Gastroesophageal sphincter (tissue), 4 donors: ENCODE measurements at regions not wholly inside any gene's neighbourhood (a gene's known extent, or its start where the extent isn't known, plus 50 kb on each side); places are given as distances from the start of the nearest gene placed in this dataset.
"Not testable (repeated sequence)": the region's sequence is repeated elsewhere in the genome, so short reads cannot be mapped to it uniquely, and the experiment has no call there.

ENCODE experiments used
- ATAC-seq: fragments of 150-250 bp; one replicate; pipeline ENCODE4 v1.9.1; 2016; ENCODE audit warnings: mild to moderate bottlenecking, moderate library complexity
- H3K27ac ChIP-seq, 4 donors: fragments of 200-600 bp; sonication (generic) in 3 of 4; 1 replicate in 3 of 4; 2 replicates in 1 of 4; pipeline ENCODE4 v1.5.1; 2016 to 2019
- H3K27me3 ChIP-seq: fragments of 200-600 bp; sonication (generic); one replicate; pipeline ENCODE4 v1.5.1; 2019
- H3K36me3 ChIP-seq, 2 donors: fragments of 200-600 bp; sonication (generic); one replicate each; pipeline ENCODE4 v1.5.1; 2019; ENCODE audit warnings: control low read depth in 1 of 2
- H3K4me1 ChIP-seq, 3 donors: fragments of 200-600 bp; sonication (generic); 1 replicate in 2 of 3; 2 replicates in 1 of 3; pipeline ENCODE4 v1.5.1; 2016 to 2019; ENCODE audit warnings: control low read depth in 2 of 3
- H3K4me3 ChIP-seq, 2 donors: fragments of 200-600 bp; sonication (generic); one replicate each; pipeline ENCODE4 v1.5.1; 2019; ENCODE audit warnings: mild to moderate bottlenecking in 1 of 2, moderate library complexity in 1 of 2
- H3K9me3 ChIP-seq, 3 donors: fragments of 200-600 bp; sonication (generic); one replicate each; pipeline ENCODE4 v1.5.1; 2017 to 2019; ENCODE audit warnings: control low read depth in 2 of 3
- CTCF ChIP-seq, 4 experiments: fragments of 200-600 bp in 2 of 4; fragments of 450-650 bp in 2 of 4; sonication (generic) in 1 of 4; IDR thresholded peaks; one replicate each; pipeline ENCODE4 v1.5.1; 2017 to 2019; ENCODE audit warnings: antibody characterized with exemption in 4 of 4, mild to moderate bottlenecking in 2 of 4, moderate library complexity in 2 of 4
- EP300 ChIP-seq: sonication (generic); formaldehyde crosslinking; IDR thresholded peaks from one replicate; pipeline ENCODE4 v1.6.1; 2017; ENCODE audit warnings: antibody characterized with exemption, mild to moderate bottlenecking
- POLR2A ChIP-seq, 2 donors: fragments of 450-650 bp; IDR thresholded peaks; one replicate each; pipeline ENCODE4 v1.6.1; 2017; ENCODE audit warnings: antibody characterized with exemption in 2 of 2, mild to moderate bottlenecking in 2 of 2, moderate library complexity in 1 of 2
- POLR2AphosphoS5 ChIP-seq: sonication (generic); formaldehyde crosslinking; IDR thresholded peaks from one replicate; pipeline ENCODE4 v1.6.1; 2017; ENCODE audit warnings: antibody characterized with exemption
- WGBS, 2 donors: methylation state at CpG; one replicate each; pipeline ENCODE4 v1.1.5; 2018; ENCODE audit warnings: low coverage in 1 of 2; 5-methylcytosine and 5-hydroxymethylcytosine counted together

GRCh38 chr5:36418152-36418979 lies 116.7 kb upstream of the RANBP3L start:
- Histone ChIP-seq H3K9me3 (no peaks in the 10 kb centered on the region), H3K4me3 (no peak overlapping the region), H3K27me3 (no peaks in the 10 kb centered on the region), H3K27ac (no peak overlapping the region), H3K4me1 (peaks cover 0 to 17% (median 3%) of the 10 kb centered on the region in 3 donors), H3K36me3 (no peaks in the 10 kb centered on the region)
- 78 to 83% methylated on average over 5 to 6 of the region's 6 CpGs for WGBS, 2 donors
- no peak for ATAC-seq
- no peak for TF ChIP-seq POLR2A (IDR thresholded peaks at IDR 0.05)
- TF ChIP-seq EP300 = no peak
- no peak for TF ChIP-seq CTCF (IDR thresholded peaks at IDR 0.05)
- TF ChIP-seq POLR2AphosphoS5 = no peak

- ATAC-seq = no peak
These were observed 119.6 kb upstream of the RANBP3L start for GRCh38 chr5:36421256-36421655.

GRCh38 chr5:36422952-36423351 lies 121.2 kb upstream of the RANBP3L start:
- Histone ChIP-seq H3K9me3 (no peaks in the 10 kb centered on the region), H3K4me3 (no peak overlapping the region), H3K27me3 (no peaks in the 10 kb centered on the region), H3K4me1 (peaks cover 0 to 19% (median 3%) of the 10 kb centered on the region in 3 donors), H3K36me3 (no peaks in the 10 kb centered on the region), H3K27ac (no peak overlapping the region)
- ATAC-seq = no peak
- whole genome bisulfite sequencing, 2 donors = 44 to 66% methylated on average over 3 of the region's 3 CpGs
- TF ChIP-seq EP300 (no peak), CTCF (IDR thresholded peaks at IDR 0.05) (no peak), POLR2A (IDR thresholded peaks at IDR 0.05) (no peak), POLR2AphosphoS5 (no peak)

More at GRCh38 chr5:36421256-36421655, 119.6 kb upstream of the RANBP3L start:
- Histone ChIP-seq H3K27ac (no peak overlapping the region), H3K9me3 (no peaks in the 10 kb centered on the region), H3K36me3 (no peaks in the 10 kb centered on the region), H3K4me3 (no peak overlapping the region), H3K27me3 (no peaks in the 10 kb centered on the region), H3K4me1 (peaks cover 0 to 19% (median 3%) of the 10 kb centered on the region in 3 donors)
- WGBS, 2 donors = 92 to 100% methylated on average over 1 of the region's 1 CpG
- no peak for TF ChIP-seq POLR2A (IDR thresholded peaks at IDR 0.05)

- Histone ChIP-seq H3K9me3 (no peaks in the 10 kb centered on the region), H3K4me1 (peaks cover 0 to 25% (median 3%) of the 10 kb centered on the region in 3 donors), H3K27me3 (no peaks in the 10 kb centered on the region), H3K27ac (peak overlapping the region in 1 of 4 donors; percentile 7), H3K36me3 (no peaks in the 10 kb centered on the region), H3K4me3 (no peak overlapping the region)
- no peak for ATAC-seq
- TF ChIP-seq EP300 = no peak
- no peak for TF ChIP-seq POLR2AphosphoS5
- no peak for TF ChIP-seq POLR2A (IDR thresholded peaks at IDR 0.05)
- no peak for TF ChIP-seq CTCF (IDR thresholded peaks at IDR 0.05)
- 32 to 38% methylated on average over 2 to 3 of the region's 3 CpGs for WGBS, 2 donors
These were observed 122.0 kb upstream of the RANBP3L start for GRCh38 chr5:36423578-36424307.

- WGBS, 2 donors = 86 to 100% methylated on average over 2 of the region's 2 CpGs
- not testable (repeated sequence) for H3K9me3 ChIP-seq, ATAC-seq, H3K27ac ChIP-seq, H3K27me3 ChIP-seq, H3K36me3 ChIP-seq, H3K4me3 ChIP-seq
- H3K4me1 ChIP-seq = peaks cover 0 to 30% (median 3%) of the 10 kb centered on the region in 3 donors
These were observed 124.4 kb upstream of the RANBP3L start for GRCh38 chr5:36426070-36426469.

GRCh38 chr5:36435516-36435915 lies 133.8 kb upstream of the RANBP3L start:
- Histone ChIP-seq H3K4me1 (no peaks in the 10 kb centered on the region), H3K4me3 (no peak overlapping the region), H3K36me3 (no peaks in the 10 kb centered on the region), H3K9me3 (no peaks in the 10 kb centered on the region), H3K27ac (no peak overlapping the region), H3K27me3 (no peaks in the 10 kb centered on the region)
- no peak for ATAC-seq
- 93 to 96% methylated on average over 4 of the region's 4 CpGs for WGBS, 2 donors
- TF ChIP-seq CTCF (IDR thresholded peaks at IDR 0.05) (no peak), EP300 (no peak), POLR2AphosphoS5 (no peak), POLR2A (IDR thresholded peaks at IDR 0.05) (no peak)
